IMR-90 (cell line): ENCODE measurements at regions not wholly inside any gene's neighbourhood (a gene's known extent, or its start where the extent isn't known, plus 50 kb on each side); places are given as distances from the start of the nearest gene placed in this dataset.

Experiments used
- ATAC-seq: fragments of 200-7000 bp; cut with Tn5 transposase; 2 replicates; pipeline ENCODE4 v1.9.1; 2020; ENCODE audit warnings: low read depth, mild to moderate bottlenecking, moderate library complexity
- BruUV-seq: library from RNA; stranded (reverse); fragments of 400-500 nt; replicated peaks from 2 replicates; lab custom pipeline; 2021; lab: Mats Ljungman, UMichigan
- CTCF ChIA-PET: fragments of 300-600 bp; formaldehyde crosslinking; extraction: SDS; loops from one replicate; lab custom pipeline; 2021; ENCODE audit warnings: antibody characterized with exemption; lab: Yijun Ruan, JAX
- POLR2A ChIA-PET: fragments of 300-600 bp; sonication (Branson Sonifier 250); formaldehyde crosslinking; loops from one replicate; lab custom pipeline; 2022; ENCODE audit warnings: antibody characterized with exemption; ENCODE audit not compliant: unreplicated experiment; lab: Charles Lee
- DNase-seq: peaks from one replicate; pipeline ENCODE4 v3.0.0; 2013
- H2AFZ ChIP-seq: replicated peaks from 2 replicates; pipeline ENCODE3; 2013; ENCODE audit warnings: low read length, mild to moderate bottlenecking; ENCODE audit not compliant: poor library complexity
- H2AK5ac ChIP-seq: 2 replicates; pipeline ENCODE4 v1.6.1; 2013; ENCODE audit warnings: low read depth, low read length, inconsistent platforms
- H2AK9ac ChIP-seq: replicated peaks from 2 replicates; pipeline ENCODE3; 2013; ENCODE audit warnings: mild to moderate bottlenecking, low read depth, low read length, moderate library complexity; ENCODE audit not compliant: poor library complexity
- H2BK120ac ChIP-seq: 2 replicates; pipeline ENCODE4 v1.6.1; 2013; ENCODE audit warnings: low read depth, low read length, inconsistent platforms
- H2BK15ac ChIP-seq: 3 replicates; pipeline ENCODE4 v1.6.1; 2013; ENCODE audit warnings: low read depth, low read length, inconsistent platforms
- H2BK20ac ChIP-seq: 2 replicates; pipeline ENCODE4 v1.6.1; 2013; ENCODE audit warnings: low read depth, mild to moderate bottlenecking, inconsistent platforms, low read length, moderate library complexity
- H2BK5ac ChIP-seq: 2 replicates; pipeline ENCODE4 v1.6.1; 2013; ENCODE audit warnings: mild to moderate bottlenecking, low read depth, low read length, inconsistent platforms; ENCODE audit not compliant: poor library complexity, severe bottlenecking
- H3K14ac ChIP-seq: replicated peaks from 2 replicates; pipeline ENCODE4 v1.6.1; 2013; ENCODE audit warnings: low read depth, low read length, inconsistent platforms
- H3K18ac ChIP-seq: 2 replicates; pipeline ENCODE4 v1.6.1; 2013; ENCODE audit warnings: low read depth, low read length, control low read depth
- H3K23ac ChIP-seq: 2 replicates; pipeline ENCODE4 v1.6.1; 2013; ENCODE audit warnings: low read depth, low read length, inconsistent platforms
- H3K27ac ChIP-seq: 2 replicates; pipeline ENCODE4 v1.5.1; 2013; ENCODE audit warnings: mild to moderate bottlenecking, control low read depth, low read length; ENCODE audit not compliant: insufficient read depth
- H3K27me3 ChIP-seq: 2 replicates; pipeline ENCODE4 v1.6.1; 2013; ENCODE audit warnings: low read length; ENCODE audit not compliant: control insufficient read depth, insufficient read depth
- H3K36me3 ChIP-seq: 2 replicates; pipeline ENCODE4 v1.6.1; 2013; ENCODE audit warnings: low read length, mixed read lengths; ENCODE audit not compliant: control insufficient read depth, insufficient read depth
- H3K4ac ChIP-seq: 2 replicates; pipeline ENCODE4 v1.6.1; 2013; ENCODE audit warnings: low read depth, low read length, inconsistent platforms
- H3K4me1 ChIP-seq: 2 replicates; pipeline ENCODE4 v1.6.1; 2013; ENCODE audit warnings: low read length, mixed read lengths; ENCODE audit not compliant: control insufficient read depth, insufficient read depth
- H3K4me2 ChIP-seq: 2 replicates; pipeline ENCODE4 v1.6.1; 2013; ENCODE audit warnings: low read depth, mild to moderate bottlenecking, control low read depth, low read length, moderate library complexity
- H3K4me3 ChIP-seq: 2 replicates; pipeline ENCODE4 v1.5.1; 2013; ENCODE audit warnings: low read depth, mild to moderate bottlenecking, control low read depth, low read length, moderate library complexity; ENCODE audit not compliant: insufficient read depth
- H3K56ac ChIP-seq: 2 replicates; pipeline ENCODE4 v1.6.1; 2013; ENCODE audit warnings: low read length, inconsistent platforms; ENCODE audit not compliant: insufficient read depth; ENCODE audit errors: extremely low read depth
- H3K79me1 ChIP-seq, 2 experiments: 2 replicates each; pipeline ENCODE4 v1.6.1; 2013; ENCODE audit warnings: low read length in 2 of 2, inconsistent platforms in 1 of 2, low read depth in 1 of 2
- H3K9ac ChIP-seq: 2 replicates; pipeline ENCODE4 v1.6.1; 2013; ENCODE audit warnings: low read depth, low read length, control low read depth
- H3K9me1 ChIP-seq: 2 replicates; pipeline ENCODE4 v1.6.1; 2013; ENCODE audit warnings: low read length, inconsistent platforms; ENCODE audit not compliant: insufficient read depth
- H3K9me3 ChIP-seq: 2 replicates; pipeline ENCODE4 v1.6.1; 2013; ENCODE audit warnings: low read length; ENCODE audit not compliant: control insufficient read depth, insufficient read depth
- H4K20me1 ChIP-seq: 2 replicates; pipeline ENCODE4 v1.6.1; 2013; ENCODE audit warnings: low read length, inconsistent platforms; ENCODE audit not compliant: insufficient read depth
- H4K5ac ChIP-seq: 2 replicates; pipeline ENCODE4 v1.6.1; 2013; ENCODE audit warnings: mild to moderate bottlenecking, low read depth, low read length, control low read depth
- H4K8ac ChIP-seq, 2 experiments: 2 replicates each; pipeline ENCODE4 v1.6.1; 2013; ENCODE audit warnings: low read depth in 2 of 2, low read length in 2 of 2, control low read depth in 1 of 2, inconsistent platforms in 1 of 2
- H4K91ac ChIP-seq: 2 replicates; pipeline ENCODE4 v1.6.1; 2013; ENCODE audit warnings: low read depth, low read length, inconsistent platforms; ENCODE audit not compliant: insufficient read depth
- BHLHE40 ChIP-seq: fragments of 150-350 bp; IDR thresholded peaks from 2 replicates; pipeline ENCODE4 v1.6.1; 2016; ENCODE audit warnings: mild to moderate bottlenecking, low read depth, low read length
- POLR2A ChIP-seq: IDR thresholded peaks from 2 replicates; pipeline ENCODE4 v1.6.1; 2012; ENCODE audit warnings: mild to moderate bottlenecking, low read depth, low read length
- RAD21 ChIP-seq: IDR thresholded peaks from 2 replicates; pipeline ENCODE4 v1.6.1; 2012; ENCODE audit warnings: low read length, improper control_type of control experiment
- RFX5 ChIP-seq: IDR thresholded peaks from 2 replicates; pipeline ENCODE4 v1.8.0; 2012; ENCODE audit warnings: low read depth, mild to moderate bottlenecking, low read length, moderate library complexity
- WGBS, 2 experiments: methylation state at CpG; one replicate each; pipeline versions ENCODE4 v1.1.5 to v1.1.7; 2013; ENCODE audit warnings: missing lambda C conversion rate in 2 of 2; ENCODE audit not compliant: insufficient read length in 1 of 2; ENCODE audit errors: extremely low coverage in 2 of 2; 5-methylcytosine and 5-hydroxymethylcytosine counted together
- dilution Hi-C: fragments of 300-500 bp; cut with HindIII; formaldehyde crosslinking; loops from one replicate; pipeline ENCODE4 v1.14.3; 2018; ENCODE audit warnings: low sequenced_read_pairs; ENCODE audit not compliant: unreplicated experiment
- in situ Hi-C: fragments of 300-500 bp; cut with MboI; formaldehyde crosslinking; loops from 3 replicates; pipeline ENCODE4 v1.14.3; 2019; ENCODE audit warnings: low sequenced_read_pairs, inconsistent platforms, mixed read lengths
- intact Hi-C: fragments of 100-400 bp; cut with micrococcal nuclease; formaldehyde crosslinking; loops from 2 replicates; pipeline ENCODE4 v1.10.0; 2022
- TF ChIP-seq, protein P1 (sequence below): fragments of 150-350 bp; IDR thresholded peaks from 2 replicates; pipeline ENCODE4 v1.6.1; 2017; ENCODE audit warnings: mild to moderate bottlenecking, antibody characterized with exemption, low read length, low read depth

DNA sequence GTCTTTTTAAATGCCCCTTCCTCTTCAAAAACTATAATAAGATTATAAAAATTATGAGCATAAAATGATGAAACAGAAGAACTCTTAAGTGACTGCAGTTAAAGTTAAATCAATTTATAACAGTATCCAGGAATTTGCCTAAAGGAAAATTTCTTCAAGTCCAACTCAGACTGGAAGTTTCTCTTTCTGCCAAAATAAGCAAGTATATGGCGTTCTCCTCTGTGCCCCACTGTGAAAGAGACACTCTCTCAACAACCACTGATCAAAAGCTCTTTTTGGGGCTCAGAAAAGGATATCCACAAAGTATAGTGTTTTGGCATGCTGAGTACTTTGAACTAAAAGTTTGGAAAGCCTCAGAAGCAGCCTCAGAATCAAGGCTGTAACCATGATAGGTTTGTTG, 139.9 kb downstream of the SKIDA1 start:
- Histone ChIP-seq H3K14ac (no peak overlapping the region), H3K27me3 (no peaks in the 10 kb centered on the region), H3K18ac (no peak overlapping the region), H2BK20ac (no peak overlapping the region), H3K4ac (no peak overlapping the region), H3K9me3 (no peaks in the 10 kb centered on the region), H4K5ac (no peak overlapping the region), H2BK5ac (no peak overlapping the region), H3K4me2 (no peak overlapping the region), H3K23ac (no peak overlapping the region), H2AK9ac (no peak overlapping the region), H3K56ac (no peak overlapping the region), H2AK5ac (no peak overlapping the region), H2BK120ac (no peak overlapping the region), H4K20me1 (no peaks in the 10 kb centered on the region), H3K27ac (no peak overlapping the region), H3K4me1 (no peaks in the 10 kb centered on the region), H4K8ac (no peak overlapping the region), H3K9ac (no peak overlapping the region), H3K4me3 (no peak overlapping the region), H3K9me1 (0 out of 2 replicates have a peak, but pooled peaks cover 3% of the 10 kb centered on the region), H2AFZ (no peak overlapping the region), H2BK15ac (no peak overlapping the region), H3K36me3 (no peaks in the 10 kb centered on the region), H4K91ac (no peak overlapping the region), H3K79me1 (no peaks in the 10 kb centered on the region)
- intact Hi-C loops, result no loop called here
- in situ Hi-C loops, result no loop called here
- TF ChIP-seq POLR2A, result no peak
- TF ChIP-seq, protein P1, sequence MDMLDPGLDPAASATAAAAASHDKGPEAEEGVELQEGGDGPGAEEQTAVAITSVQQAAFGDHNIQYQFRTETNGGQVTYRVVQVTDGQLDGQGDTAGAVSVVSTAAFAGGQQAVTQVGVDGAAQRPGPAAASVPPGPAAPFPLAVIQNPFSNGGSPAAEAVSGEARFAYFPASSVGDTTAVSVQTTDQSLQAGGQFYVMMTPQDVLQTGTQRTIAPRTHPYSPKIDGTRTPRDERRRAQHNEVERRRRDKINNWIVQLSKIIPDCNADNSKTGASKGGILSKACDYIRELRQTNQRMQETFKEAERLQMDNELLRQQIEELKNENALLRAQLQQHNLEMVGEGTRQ, result no peak
- no peak for TF ChIP-seq BHLHE40
- TF ChIP-seq RAD21, result no peak
- TF ChIP-seq RFX5, result no peak
- BruUV-seq, result no TSS peak
- no peak for DNase-seq
- ATAC-seq, result no peak
- CTCF ChIA-PET, result no interaction called here
- dilution Hi-C loops, result no loop called here
- no CpG with 5 or more reads among the region's 1 CpG for WGBS, 2 experiments
- POLR2A ChIA-PET, result no interaction called here
